ENCODE measurements at regions not wholly inside any gene's neighbourhood (a gene's known extent, or its start where the extent isn't known, plus 50 kb on each side); places are given as distances from the start of the nearest gene placed in this dataset.

DNA sequence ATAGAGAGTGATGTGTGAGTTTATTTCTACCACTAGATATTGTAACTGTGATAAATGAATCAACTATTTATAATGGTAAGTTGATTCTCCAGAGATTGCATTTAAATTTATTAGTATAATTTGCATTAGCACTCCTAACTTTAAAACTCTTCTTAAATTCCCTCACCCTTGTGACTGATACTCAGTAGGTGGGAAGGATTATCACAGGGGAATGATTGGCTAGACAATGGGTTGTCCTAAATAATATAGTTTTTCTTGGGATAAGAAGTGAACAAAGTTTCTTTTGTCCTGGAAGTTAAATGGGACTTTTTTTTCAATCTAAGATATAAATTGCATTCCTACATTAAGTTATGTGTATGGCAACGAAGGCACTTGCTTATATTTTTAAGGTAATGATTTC lies 169.2 kb upstream of the PITX2 start:
- no peak for DNase-seq (ENCODE audit: insufficient read length, low spot score)
- FAIRE-seq = no peak
- TF ChIP-seq TAF1 (IDR thresholded peaks at IDR 0.05; ENCODE audit: low read depth, low read length) = no peak
- no peak for TF ChIP-seq POLR2AphosphoS5 (IDR thresholded peaks at IDR 0.05; ENCODE audit: low read depth, low read length)
- TF ChIP-seq POU2F2 (IDR thresholded peaks at IDR 0.05; ENCODE audit: low read depth, low read length) = no peak
- no peak for TF ChIP-seq PAX5 (IDR thresholded peaks at IDR 0.05; ENCODE audit: insufficient read depth, low read length, severe bottlenecking)
- TF ChIP-seq SPI1 (IDR thresholded peaks at IDR 0.05; ENCODE audit: low read depth, low read length) = no peak
- no peak for TF ChIP-seq POLR2A (IDR thresholded peaks at IDR 0.05; ENCODE audit: low read depth, low read length)

DNA sequence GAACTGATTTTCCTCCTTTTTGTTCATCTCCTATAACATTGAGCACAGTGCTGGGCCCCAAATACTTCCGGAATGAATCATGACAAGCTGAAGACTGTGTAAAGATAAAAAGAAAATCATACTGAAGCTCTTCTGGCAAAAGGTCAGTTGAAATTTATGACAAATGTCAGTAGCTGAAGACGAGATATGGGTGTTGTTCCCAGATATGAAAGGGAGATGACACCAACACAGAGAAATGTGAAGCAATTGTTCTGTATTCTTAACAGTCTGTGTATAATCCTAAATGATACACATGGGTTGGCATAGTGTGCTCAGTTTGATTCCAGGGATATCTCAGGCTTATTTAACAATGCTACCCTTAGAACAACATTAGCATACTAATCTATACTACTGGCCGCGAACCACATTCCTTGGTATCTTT lies 170.5 kb upstream of the PITX2 start:
- no peak for DNase-seq (ENCODE audit: insufficient read length, low spot score)
- FAIRE-seq = no peak
- TF ChIP-seq POLR2A (IDR thresholded peaks at IDR 0.05; ENCODE audit: low read depth, low read length) (no peak), POLR2AphosphoS5 (IDR thresholded peaks at IDR 0.05; ENCODE audit: low read depth, low read length) (no peak), SPI1 (IDR thresholded peaks at IDR 0.05; ENCODE audit: low read depth, low read length) (no peak), PAX5 (IDR thresholded peaks at IDR 0.05; ENCODE audit: insufficient read depth, low read length, severe bottlenecking) (no peak), TAF1 (IDR thresholded peaks at IDR 0.05; ENCODE audit: low read depth, low read length) (no peak), POU2F2 (IDR thresholded peaks at IDR 0.05; ENCODE audit: low read depth, low read length) (no peak)

DNA sequence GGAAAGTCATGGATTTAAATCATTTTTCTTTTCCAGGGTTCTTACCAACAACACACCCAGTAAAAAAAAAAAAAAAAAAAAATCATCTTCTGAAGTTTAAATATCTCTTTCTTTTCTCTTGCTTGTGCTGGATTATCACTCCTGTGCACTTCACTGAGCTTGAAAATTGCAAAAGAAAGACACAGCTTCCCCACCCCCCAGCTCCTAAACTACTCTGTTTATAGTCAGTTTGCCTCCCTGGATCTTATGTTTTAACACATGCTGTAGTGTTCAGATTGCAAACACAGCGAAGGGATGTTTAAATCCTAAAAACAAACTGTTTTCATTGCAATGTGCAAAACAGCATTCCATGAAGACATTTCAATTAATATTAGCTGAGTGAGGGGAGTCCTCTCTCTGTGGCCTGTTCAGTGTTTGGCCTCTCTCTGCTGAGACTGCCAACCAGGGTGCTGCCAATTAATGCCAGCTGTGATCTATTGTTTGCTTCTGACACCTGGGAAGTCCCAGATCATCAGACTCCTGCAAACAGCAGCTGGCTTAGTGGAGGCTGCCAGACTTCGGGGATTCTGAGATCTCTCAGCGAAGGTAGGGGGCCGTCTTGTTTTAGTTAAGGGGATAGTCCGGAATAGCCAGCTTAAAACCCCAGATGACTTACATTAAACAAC lies 171.1 kb upstream of the PITX2 start:
- DNase-seq (ENCODE audit: insufficient read length, low spot score) = no peak
- no peak for FAIRE-seq
- TF ChIP-seq POLR2A (IDR thresholded peaks at IDR 0.05; ENCODE audit: low read depth, low read length) = no peak
- no peak for TF ChIP-seq PAX5 (IDR thresholded peaks at IDR 0.05; ENCODE audit: insufficient read depth, low read length, severe bottlenecking)
- TF ChIP-seq TAF1 (IDR thresholded peaks at IDR 0.05; ENCODE audit: low read depth, low read length) = no peak
- TF ChIP-seq POU2F2 (IDR thresholded peaks at IDR 0.05; ENCODE audit: low read depth, low read length) = no peak
- no peak for TF ChIP-seq SPI1 (IDR thresholded peaks at IDR 0.05; ENCODE audit: low read depth, low read length)
- TF ChIP-seq POLR2AphosphoS5 (IDR thresholded peaks at IDR 0.05; ENCODE audit: low read depth, low read length) = no peak

DNA sequence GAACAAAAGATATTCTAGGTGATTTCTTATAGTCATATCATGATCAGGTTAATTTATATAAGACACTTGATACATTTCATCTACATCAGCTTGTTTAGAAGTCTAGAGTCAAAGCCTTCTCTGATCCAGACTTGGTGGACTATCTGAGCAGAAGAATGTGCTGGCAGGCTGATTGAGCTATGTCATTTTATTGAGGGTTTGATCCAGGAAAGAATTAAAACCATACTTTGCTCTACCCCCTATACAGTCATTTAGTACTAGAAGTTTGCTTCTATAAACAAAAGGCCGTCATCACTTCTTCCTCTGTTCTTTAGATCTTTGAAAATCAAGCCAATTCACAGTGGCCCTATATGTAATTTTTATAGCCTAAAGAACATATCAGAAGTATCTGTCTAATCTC lies 173.1 kb upstream of the PITX2 start:
- DNase-seq (ENCODE audit: insufficient read length, low spot score) (no peak), FAIRE-seq (no peak)
- no peak for TF ChIP-seq TAF1 (IDR thresholded peaks at IDR 0.05; ENCODE audit: low read depth, low read length)
- TF ChIP-seq POLR2A (IDR thresholded peaks at IDR 0.05; ENCODE audit: low read depth, low read length) = no peak
- no peak for TF ChIP-seq PAX5 (IDR thresholded peaks at IDR 0.05; ENCODE audit: insufficient read depth, low read length, severe bottlenecking)
- TF ChIP-seq POLR2AphosphoS5 (IDR thresholded peaks at IDR 0.05; ENCODE audit: low read depth, low read length) = no peak
- TF ChIP-seq SPI1 (IDR thresholded peaks at IDR 0.05; ENCODE audit: low read depth, low read length) = no peak
- TF ChIP-seq POU2F2 (IDR thresholded peaks at IDR 0.05; ENCODE audit: low read depth, low read length) = no peak

DNA sequence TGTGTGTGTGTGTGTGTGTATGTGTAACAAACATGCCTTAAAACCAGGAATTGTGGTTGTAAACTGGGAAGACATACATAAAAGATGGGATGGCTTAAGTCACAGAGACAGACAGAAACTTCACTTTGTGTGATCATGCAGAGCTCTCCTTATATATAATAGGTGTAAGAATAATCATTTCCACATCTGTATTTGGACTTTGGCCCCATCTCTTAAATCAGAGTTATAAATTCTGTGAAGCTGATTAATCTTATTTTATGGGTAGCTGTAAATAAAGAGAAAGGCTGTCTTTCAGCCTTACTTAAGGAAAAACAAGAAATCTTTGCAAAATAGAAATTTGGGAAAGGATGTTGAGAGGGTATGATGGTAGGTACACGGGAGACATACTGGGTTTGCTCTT lies 174.6 kb upstream of the PITX2 start:
- DNase-seq (ENCODE audit: insufficient read length, low spot score) (no peak), FAIRE-seq (no peak)
- no peak for TF ChIP-seq POLR2A (IDR thresholded peaks at IDR 0.05; ENCODE audit: low read depth, low read length)
- no peak for TF ChIP-seq POLR2AphosphoS5 (IDR thresholded peaks at IDR 0.05; ENCODE audit: low read depth, low read length)
- no peak for TF ChIP-seq PAX5 (IDR thresholded peaks at IDR 0.05; ENCODE audit: insufficient read depth, low read length, severe bottlenecking)
- no peak for TF ChIP-seq SPI1 (IDR thresholded peaks at IDR 0.05; ENCODE audit: low read depth, low read length)
- TF ChIP-seq TAF1 (IDR thresholded peaks at IDR 0.05; ENCODE audit: low read depth, low read length) = no peak
- TF ChIP-seq POU2F2 (IDR thresholded peaks at IDR 0.05; ENCODE audit: low read depth, low read length) = no peak

DNA sequence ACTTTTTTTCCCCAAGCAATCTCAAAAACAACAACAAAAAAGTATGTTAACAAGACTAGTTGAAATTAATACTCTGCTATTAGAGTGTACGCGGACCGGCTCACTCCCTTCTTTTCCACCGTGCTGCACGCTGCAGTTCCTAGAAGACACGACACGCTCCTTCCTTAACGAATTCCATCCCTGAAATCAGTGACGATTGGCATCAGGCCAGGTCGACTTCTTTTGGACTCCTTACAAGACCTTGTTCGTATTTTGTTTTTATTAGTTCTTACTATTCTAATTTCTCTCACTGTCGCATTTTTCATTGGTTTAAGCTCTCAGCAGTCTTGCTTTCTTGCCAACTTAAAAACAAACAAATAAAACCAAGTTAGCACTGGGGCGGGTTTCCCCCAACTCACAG lies 175.8 kb upstream of the PITX2 start:
- TF ChIP-seq POU2F2 (IDR thresholded peaks at IDR 0.05; ENCODE audit: low read depth, low read length) (no peak), POLR2A (IDR thresholded peaks at IDR 0.05; ENCODE audit: low read depth, low read length) (no peak), POLR2AphosphoS5 (IDR thresholded peaks at IDR 0.05; ENCODE audit: low read depth, low read length) (no peak), TAF1 (IDR thresholded peaks at IDR 0.05; ENCODE audit: low read depth, low read length) (no peak), PAX5 (IDR thresholded peaks at IDR 0.05; ENCODE audit: insufficient read depth, low read length, severe bottlenecking) (no peak), SPI1 (IDR thresholded peaks at IDR 0.05; ENCODE audit: low read depth, low read length) (no peak)
- no peak for DNase-seq (ENCODE audit: insufficient read length, low spot score)
- FAIRE-seq = no peak

DNA sequence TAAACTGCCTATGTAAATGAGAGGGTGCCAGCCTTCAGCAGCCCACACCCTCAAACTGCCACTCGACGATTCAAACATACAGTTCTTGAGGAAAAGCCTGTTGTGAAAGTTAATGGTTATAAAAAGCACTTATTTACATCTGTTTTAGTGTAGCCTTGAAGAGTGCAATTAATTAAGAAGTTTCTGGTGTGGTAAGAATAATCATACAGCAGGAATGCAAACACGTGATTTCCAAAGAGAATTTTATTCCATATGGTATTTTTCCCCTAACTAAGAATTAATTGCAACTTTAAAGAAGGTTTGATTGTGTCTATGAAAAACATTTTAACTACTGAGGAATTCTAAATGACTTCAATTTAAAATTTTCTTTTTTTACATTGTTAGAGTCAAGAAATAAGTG lies 176.3 kb upstream of the PITX2 start:
- no peak for DNase-seq (ENCODE audit: insufficient read length, low spot score)
- no peak for TF ChIP-seq TAF1 (IDR thresholded peaks at IDR 0.05; ENCODE audit: low read depth, low read length)
- no peak for TF ChIP-seq PAX5 (IDR thresholded peaks at IDR 0.05; ENCODE audit: insufficient read depth, low read length, severe bottlenecking)
- no peak for TF ChIP-seq SPI1 (IDR thresholded peaks at IDR 0.05; ENCODE audit: low read depth, low read length)
- no peak for TF ChIP-seq POLR2AphosphoS5 (IDR thresholded peaks at IDR 0.05; ENCODE audit: low read depth, low read length)
- TF ChIP-seq POU2F2 (IDR thresholded peaks at IDR 0.05; ENCODE audit: low read depth, low read length) = no peak
- no peak for TF ChIP-seq POLR2A (IDR thresholded peaks at IDR 0.05; ENCODE audit: low read depth, low read length)
- FAIRE-seq = no peak

DNA sequence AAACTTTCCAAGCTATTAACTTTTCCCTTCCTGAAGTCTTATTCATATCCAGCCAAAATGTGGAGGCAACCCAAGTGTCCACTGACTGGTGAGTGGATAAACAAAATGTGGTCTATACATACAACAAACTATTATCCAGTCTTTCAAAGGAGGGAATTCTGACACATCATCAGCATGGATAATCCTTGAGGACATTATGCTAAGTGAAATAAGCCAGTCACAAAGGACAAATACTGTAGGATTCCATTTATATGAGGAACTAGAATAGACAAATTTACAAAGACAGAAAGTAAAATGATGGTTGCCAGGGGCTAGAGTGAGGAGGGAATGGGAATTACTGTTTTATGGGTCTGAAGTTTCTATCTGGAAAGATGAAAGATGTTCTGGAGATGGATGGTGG lies 178.7 kb upstream of the PITX2 start:
- DNase-seq (ENCODE audit: insufficient read length, low spot score) = no peak
- FAIRE-seq = no peak
- TF ChIP-seq TAF1 (IDR thresholded peaks at IDR 0.05; ENCODE audit: low read depth, low read length) (no peak), PAX5 (IDR thresholded peaks at IDR 0.05; ENCODE audit: insufficient read depth, low read length, severe bottlenecking) (no peak), SPI1 (IDR thresholded peaks at IDR 0.05; ENCODE audit: low read depth, low read length) (no peak), POLR2AphosphoS5 (IDR thresholded peaks at IDR 0.05; ENCODE audit: low read depth, low read length) (no peak), POLR2A (IDR thresholded peaks at IDR 0.05; ENCODE audit: low read depth, low read length) (no peak), POU2F2 (IDR thresholded peaks at IDR 0.05; ENCODE audit: low read depth, low read length) (no peak)

DNA sequence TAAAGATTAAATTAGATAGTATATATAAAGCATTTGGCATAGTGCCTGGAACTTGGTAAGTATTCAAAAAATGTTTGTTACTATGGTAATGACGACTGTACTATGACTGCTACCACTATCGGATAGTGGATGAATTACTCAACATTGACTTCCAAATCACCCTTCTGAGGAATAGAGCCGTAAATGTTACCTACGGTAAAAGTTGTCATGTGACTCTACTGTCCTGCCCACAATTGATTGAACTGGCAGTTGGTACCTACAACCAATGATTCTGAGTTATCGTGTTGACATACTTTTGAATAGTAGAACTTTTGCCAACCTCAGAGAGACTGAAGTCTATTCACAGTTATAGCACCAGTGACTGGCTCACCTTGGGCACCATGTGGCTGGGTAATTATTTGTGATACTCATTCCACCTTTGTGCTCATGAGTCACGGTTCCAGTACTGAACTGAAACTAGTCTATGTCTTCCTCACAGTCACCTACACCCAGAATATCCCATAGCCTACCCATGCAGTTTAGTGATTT lies 185.5 kb upstream of the PITX2 start:
- FAIRE-seq (no peak), DNase-seq (ENCODE audit: insufficient read length, low spot score) (no peak)
- no peak for TF ChIP-seq SPI1 (IDR thresholded peaks at IDR 0.05; ENCODE audit: low read depth, low read length)
- no peak for TF ChIP-seq TAF1 (IDR thresholded peaks at IDR 0.05; ENCODE audit: low read depth, low read length)
- TF ChIP-seq POLR2A (IDR thresholded peaks at IDR 0.05; ENCODE audit: low read depth, low read length) = no peak
- no peak for TF ChIP-seq POU2F2 (IDR thresholded peaks at IDR 0.05; ENCODE audit: low read depth, low read length)
- no peak for TF ChIP-seq POLR2AphosphoS5 (IDR thresholded peaks at IDR 0.05; ENCODE audit: low read depth, low read length)
- no peak for TF ChIP-seq PAX5 (IDR thresholded peaks at IDR 0.05; ENCODE audit: insufficient read depth, low read length, severe bottlenecking)
